ENCODE measurements at regions not wholly inside any gene's neighbourhood (a gene's known extent, or its start where the extent isn't known, plus 50 kb on each side); places are given as distances from the start of the nearest gene placed in this dataset.

GRCh38 chr10:4687397-4687796 is 138.6 kb upstream of the AKR1E2 start:
- DNase-seq (ENCODE audit: low read depth) = no peak
- no peak for TF ChIP-seq CTCF (conservative IDR thresholded peaks at IDR 0.05; ENCODE audit: low read depth, low read length)
- H3K4me3 ChIP-seq (ENCODE audit: low read depth, low read length) = no peak overlapping the region

- peak; percentile 86 for DNase-seq (ENCODE audit: low read depth)
- no peak for TF ChIP-seq CTCF (conservative IDR thresholded peaks at IDR 0.05; ENCODE audit: low read depth, low read length)
- no peak overlapping the region for H3K4me3 ChIP-seq (ENCODE audit: low read depth, low read length)
Observed at GRCh38 chr10:4686644-4686996, 139.4 kb upstream of the AKR1E2 start.

GRCh38 chr10:4685904-4686643 is 139.9 kb upstream of the AKR1E2 start:
- no peak overlapping the region for H3K4me3 ChIP-seq (ENCODE audit: low read depth, low read length)

GRCh38 chr10:4685491-4685890 is 140.5 kb upstream of the AKR1E2 start:
- H3K4me3 ChIP-seq (ENCODE audit: low read depth, low read length) = no peak overlapping the region
- no peak for DNase-seq (ENCODE audit: low read depth)
- TF ChIP-seq CTCF (conservative IDR thresholded peaks at IDR 0.05; ENCODE audit: low read depth, low read length) = no peak

More at GRCh38 chr10:4685904-4686643, 139.9 kb upstream of the AKR1E2 start:
- no peak for TF ChIP-seq CTCF (conservative IDR thresholded peaks at IDR 0.05; ENCODE audit: low read depth, low read length)
- DNase-seq (ENCODE audit: low read depth) = no peak

GRCh38 chr10:4684434-4684833 is 141.6 kb upstream of the AKR1E2 start:
- H3K4me3 ChIP-seq (ENCODE audit: low read depth, low read length) = no peak overlapping the region
- TF ChIP-seq CTCF (conservative IDR thresholded peaks at IDR 0.05; ENCODE audit: low read depth, low read length) = no peak
- DNase-seq (ENCODE audit: low read depth) = peak; percentile 27

GRCh38 chr10:4683838-4684237 is 142.2 kb upstream of the AKR1E2 start:
- no peak for TF ChIP-seq CTCF (conservative IDR thresholded peaks at IDR 0.05; ENCODE audit: low read depth, low read length)
- H3K4me3 ChIP-seq (ENCODE audit: low read depth, low read length) = no peak overlapping the region
- DNase-seq (ENCODE audit: low read depth) = no peak

- no peak for DNase-seq (ENCODE audit: low read depth)
- TF ChIP-seq CTCF (conservative IDR thresholded peaks at IDR 0.05; ENCODE audit: low read depth, low read length) = no peak
Observed at GRCh38 chr10:4683137-4683536, 142.9 kb upstream of the AKR1E2 start.

More at GRCh38 chr10:4683137-4683536, 142.9 kb upstream of the AKR1E2 start:
- no peak overlapping the region for H3K4me3 ChIP-seq (ENCODE audit: low read depth, low read length)
